Medulla oblongata (tissue), 1 donor: ENCODE measurements at regions not wholly inside any gene's neighbourhood (a gene's known extent, or its start where the extent isn't known, plus 50 kb on each side); places are given as distances from the start of the nearest gene placed in this dataset.
"Not testable (repeated sequence)": the region's sequence is repeated elsewhere in the genome, so short reads cannot be mapped to it uniquely, and the experiment has no call there.

Source experiments
- DNase-seq: peaks from one replicate; pipeline ENCODE4 v3.0.0-alpha.2; 2015; ENCODE audit errors: extremely low spot score

GRCh38 chr14:38710881-38711280 lies 392.2 kb downstream of the SEC23A start:
- no peak for DNase-seq

- no peak for DNase-seq
Observed at GRCh38 chr14:38710196-38710595, 392.8 kb downstream of the SEC23A start.

DNA sequence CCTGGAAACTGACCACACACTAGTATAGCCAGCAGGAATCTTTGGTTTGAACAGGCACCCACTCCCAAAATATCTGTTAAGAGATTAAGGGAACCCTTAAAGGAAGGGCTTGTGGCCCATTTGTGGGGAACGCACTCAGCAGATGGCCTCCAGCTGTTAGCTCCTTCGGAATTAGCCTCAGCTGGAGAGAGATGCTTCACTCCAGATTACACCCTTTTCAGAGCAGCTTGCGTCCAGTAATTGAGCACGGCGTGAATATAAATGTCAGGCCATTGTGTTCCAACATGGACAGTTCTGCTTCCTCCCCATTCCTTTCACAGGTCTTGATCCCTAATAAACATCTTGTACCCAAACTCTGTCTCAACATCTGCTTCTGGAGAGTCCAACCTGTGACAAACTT lies 397.8 kb downstream of the SEC23A start:
- no peak for DNase-seq

GRCh38 chr14:38704220-38704619 lies 398.8 kb downstream of the SEC23A start:
- no peak for DNase-seq

- DNase-seq = no peak
Observed at GRCh38 chr14:38696925-38697324, 406.1 kb downstream of the SEC23A start.

DNA sequence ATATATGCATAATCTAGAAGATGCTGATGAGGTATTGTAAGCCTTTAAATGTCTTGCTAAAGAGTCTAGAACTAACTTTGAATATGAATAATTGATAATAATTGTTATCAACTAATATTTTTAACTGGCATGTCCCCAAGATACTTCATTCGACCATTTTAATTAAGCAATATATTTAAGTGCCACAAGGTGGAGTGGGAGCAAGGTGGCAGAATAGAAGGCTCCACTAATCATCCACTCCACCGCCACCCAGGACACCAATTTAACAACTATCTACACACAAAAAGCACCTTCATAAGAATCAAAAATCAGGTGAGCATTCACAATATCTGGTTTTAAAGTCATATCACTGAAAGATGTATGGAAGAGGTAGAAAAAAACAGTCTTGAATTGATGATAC lies 409.6 kb downstream of the SEC23A start:
- no peak for DNase-seq

- no peak for DNase-seq
Observed at GRCh38 chr14:38669027-38669426, 413.1 kb upstream of the CLEC14A start.

DNA sequence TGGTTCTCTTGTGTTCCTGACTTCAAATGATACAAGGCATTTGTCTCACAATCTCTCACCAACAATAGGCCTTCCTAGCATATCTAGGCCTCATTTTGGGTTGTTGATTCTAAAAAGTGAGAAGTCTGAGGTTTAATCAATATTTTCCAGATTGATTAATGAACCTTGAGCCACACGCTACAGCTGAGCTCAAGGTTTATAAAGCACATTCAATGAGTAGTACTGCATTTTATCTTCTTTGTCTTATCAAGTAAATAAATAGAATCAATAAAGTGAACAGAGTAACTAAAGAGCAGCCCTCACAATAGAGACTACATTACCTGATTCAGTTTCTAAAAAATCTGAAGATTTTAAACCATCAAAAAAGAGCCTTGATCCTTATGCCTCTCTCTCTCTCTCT lies 407.5 kb upstream of the CLEC14A start:
- no peak for DNase-seq

- no peak for DNase-seq
Observed at GRCh38 chr14:38662781-38663180, 406.9 kb upstream of the CLEC14A start.

- DNase-seq = peak; percentile 60
Observed at GRCh38 chr14:38646391-38646790, 390.5 kb upstream of the CLEC14A start.

DNA sequence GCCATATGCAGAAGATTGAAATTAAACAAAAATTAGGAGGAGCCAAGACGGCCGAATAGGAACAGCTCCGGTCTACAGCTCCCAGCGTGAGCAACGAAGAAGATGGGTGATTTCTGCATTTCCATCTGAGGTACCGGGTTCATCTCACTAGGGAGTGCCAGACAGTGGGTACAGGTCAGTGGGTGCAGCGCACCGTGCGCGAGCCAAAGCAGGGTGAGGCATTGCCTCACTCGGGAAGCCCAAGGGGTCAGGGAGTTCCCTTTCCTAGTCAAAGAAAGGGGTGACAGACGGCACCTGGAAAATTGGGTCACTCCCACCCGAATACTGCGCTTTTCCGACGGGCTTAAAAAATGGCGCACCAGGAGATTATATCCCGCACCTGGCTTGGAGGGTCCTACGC lies 379.0 kb upstream of the CLEC14A start:
- not testable (repeated sequence) for DNase-seq

DNA sequence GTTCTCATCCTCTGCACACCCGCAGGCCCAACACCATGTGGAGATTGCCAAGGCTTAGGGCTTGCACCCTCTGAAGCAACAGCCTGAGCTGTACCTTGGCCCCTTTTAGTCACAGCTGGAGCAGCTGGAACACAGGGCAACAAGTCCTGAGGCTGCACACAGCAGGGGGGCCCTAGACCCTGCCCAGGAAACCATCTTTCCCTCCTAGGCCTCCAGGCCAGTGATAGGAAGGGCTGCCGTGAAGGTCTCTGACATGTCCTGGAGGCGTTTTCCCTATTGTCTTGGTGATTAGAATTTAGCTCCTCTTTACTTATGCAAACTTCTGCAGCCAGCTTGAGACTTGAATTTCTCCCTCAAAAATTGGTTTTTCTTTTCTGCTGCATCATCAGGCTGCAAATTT lies 373.5 kb upstream of the CLEC14A start:
- DNase-seq = no peak

- no peak for DNase-seq
Observed at GRCh38 chr14:38627163-38627562, 371.3 kb upstream of the CLEC14A start.

DNA sequence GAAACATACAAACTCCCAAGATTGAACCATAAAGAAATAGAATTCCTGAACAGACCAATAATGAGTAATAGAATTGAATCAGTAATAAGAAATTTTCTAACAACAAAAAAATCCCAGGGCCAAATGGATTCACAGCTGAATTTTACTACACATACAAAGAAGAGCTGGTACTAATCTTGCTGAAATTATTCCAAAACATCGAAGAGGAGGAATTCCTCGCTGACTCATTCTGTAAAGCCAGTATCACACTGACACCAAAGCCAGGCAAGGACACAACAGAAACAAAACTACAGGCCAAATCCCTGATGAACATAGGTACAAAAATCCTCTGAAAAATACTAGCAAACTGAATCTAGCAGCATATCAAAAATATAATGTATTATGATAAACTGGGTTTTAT lies 367.8 kb upstream of the CLEC14A start:
- DNase-seq = no peak

- DNase-seq = no peak
Observed at GRCh38 chr14:38618514-38618913, 362.6 kb upstream of the CLEC14A start.

DNA sequence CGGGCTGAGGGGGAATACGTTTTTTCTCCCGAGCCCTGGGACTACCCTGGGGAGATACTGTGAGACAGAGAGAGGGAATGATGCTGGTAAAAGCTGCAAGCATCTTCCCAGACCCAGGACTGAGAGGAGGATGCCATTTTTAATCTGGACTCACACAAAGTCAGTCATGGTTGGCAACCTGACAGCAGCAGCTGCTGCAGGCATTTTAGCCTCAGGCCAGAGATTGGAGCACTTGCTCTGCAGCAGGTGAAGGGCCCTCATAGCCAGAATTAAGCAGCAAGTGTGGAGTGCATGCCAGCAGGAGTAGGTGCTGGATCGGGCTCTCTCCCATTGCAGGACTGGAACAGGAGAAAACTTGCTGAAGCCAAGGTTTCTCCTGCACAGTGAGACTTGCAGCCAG lies 361.1 kb upstream of the CLEC14A start:
- DNase-seq = no peak

DNA sequence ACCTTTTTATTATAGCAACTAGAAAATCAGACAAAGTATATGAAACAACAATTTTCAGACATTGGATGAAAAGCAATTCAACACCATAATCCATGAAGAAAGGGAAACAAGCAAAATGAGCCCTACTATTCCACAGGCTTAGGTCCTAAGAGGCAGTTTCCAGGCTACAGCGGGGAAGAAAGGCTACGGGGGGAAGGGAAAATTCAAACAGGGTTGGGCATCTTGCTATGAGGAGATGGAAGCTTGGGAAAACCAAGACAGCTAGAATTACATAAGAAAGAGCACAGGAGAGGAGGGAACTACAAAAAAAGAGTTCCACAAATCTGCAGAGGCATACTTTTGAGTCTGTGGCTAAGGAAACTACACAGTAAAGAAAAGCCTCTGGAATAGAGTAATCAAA lies 356.0 kb upstream of the CLEC14A start:
- DNase-seq = no peak

GRCh38 chr14:38608244-38608643 lies 352.4 kb upstream of the CLEC14A start:
- DNase-seq = no peak

- no peak for DNase-seq
Observed at GRCh38 chr14:38605193-38606114, 349.6 kb upstream of the CLEC14A start.

DNA sequence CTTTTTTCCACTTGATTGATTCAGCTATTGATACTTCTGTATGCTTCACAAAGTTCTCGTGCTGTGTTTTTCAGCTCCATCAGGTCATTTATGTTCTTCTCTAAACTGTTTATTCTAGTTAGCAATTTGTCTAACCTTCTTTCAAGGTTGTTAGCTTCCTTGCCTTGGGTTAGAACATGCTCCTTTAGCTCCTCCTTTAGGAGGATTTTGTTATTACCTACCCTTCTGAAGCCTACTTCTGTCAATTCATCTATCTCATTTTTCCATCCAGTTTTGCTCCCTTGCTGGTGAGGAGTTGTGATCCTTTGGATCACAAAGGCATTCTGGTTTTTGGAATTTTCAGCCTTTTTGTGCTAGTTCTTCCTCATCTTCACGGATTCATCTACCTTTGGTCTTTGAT lies 344.7 kb upstream of the CLEC14A start:
- DNase-seq = not testable (repeated sequence)

- no peak for DNase-seq
Observed at GRCh38 chr14:38593476-38593875, 337.6 kb upstream of the CLEC14A start.

DNA sequence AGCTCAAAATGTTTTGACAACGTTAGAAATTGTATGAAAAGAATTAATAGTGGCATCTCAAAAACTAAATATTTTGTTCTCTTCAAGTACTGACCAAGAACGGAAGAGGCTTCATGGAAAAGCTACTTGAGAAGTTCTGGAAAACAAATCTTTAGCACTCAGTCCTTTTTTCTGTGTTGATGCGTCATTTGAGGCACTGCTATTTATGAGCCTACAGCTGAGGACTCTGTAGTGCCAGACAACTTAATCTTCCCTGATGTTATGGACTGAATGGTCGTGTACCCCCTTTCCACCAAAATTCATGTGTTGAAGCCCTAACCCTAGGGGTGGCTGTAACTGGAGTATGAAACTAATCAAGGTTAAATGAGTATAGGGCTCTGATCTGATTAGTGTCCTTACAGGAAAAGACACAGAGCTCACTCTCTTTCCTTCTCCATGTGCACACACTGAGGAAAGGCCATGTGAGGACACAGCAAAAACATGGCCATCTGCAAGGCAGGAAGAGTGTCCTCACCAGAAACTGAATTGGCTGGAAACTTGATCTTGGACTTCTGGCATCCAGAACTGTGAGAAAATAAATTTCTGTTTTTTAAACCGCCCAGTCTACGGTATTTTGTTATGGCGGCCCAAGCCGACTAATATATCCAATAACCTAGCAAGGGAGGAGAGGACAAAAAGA lies 337.0 kb upstream of the CLEC14A start:
- DNase-seq = no peak

- no peak for DNase-seq
Observed at GRCh38 chr14:38589747-38590350, 334.0 kb upstream of the CLEC14A start.
